ENCODE measurements at regions not wholly inside any gene's neighbourhood (a gene's known extent, or its start where the extent isn't known, plus 50 kb on each side); places are given as distances from the start of the nearest gene placed in this dataset.

GRCh38 chr4:148978301-148978700 is 536.1 kb upstream of the NR3C2 start:
- Histone ChIP-seq H3K36me3 (ENCODE audit: control insufficient read depth, insufficient read depth, low read length) (no peaks in the 10 kb centered on the region), H3K27ac (ENCODE audit: low read length) (no peak overlapping the region), H3K4me3 (ENCODE audit: low read length) (no peak overlapping the region), H3K27me3 (ENCODE audit: control insufficient read depth, insufficient read depth, low read length) (no peaks in the 10 kb centered on the region), H3K4me1 (ENCODE audit: control insufficient read depth, insufficient read depth, low read length) (no peaks in the 10 kb centered on the region), H3K9me3 (ENCODE audit: control insufficient read depth, insufficient read depth, low read length) (no peaks in the 10 kb centered on the region)
- WGBS (ENCODE audit: insufficient coverage, insufficient read length) = no CpG with 5 or more reads among the region's 3 CpGs
- no peak for DNase-seq (ENCODE audit: low read depth, low spot score)

- Histone ChIP-seq H3K9me3 (ENCODE audit: control insufficient read depth, insufficient read depth, low read length) (no peaks in the 10 kb centered on the region), H3K27me3 (ENCODE audit: control insufficient read depth, insufficient read depth, low read length) (no peaks in the 10 kb centered on the region), H3K4me1 (ENCODE audit: control insufficient read depth, insufficient read depth, low read length) (no peaks in the 10 kb centered on the region), H3K36me3 (ENCODE audit: control insufficient read depth, insufficient read depth, low read length) (no peaks in the 10 kb centered on the region), H3K27ac (ENCODE audit: low read length) (no peak overlapping the region), H3K4me3 (ENCODE audit: low read length) (no peak overlapping the region)
- no peak for DNase-seq (ENCODE audit: low read depth, low spot score)
- no CpG with 5 or more reads among the region's 1 CpG for WGBS (ENCODE audit: insufficient coverage, insufficient read length)
These were observed 533.2 kb upstream of the NR3C2 start for GRCh38 chr4:148975464-148975863.

GRCh38 chr4:148965080-148965479 is 522.9 kb upstream of the NR3C2 start:
- Histone ChIP-seq H3K36me3 (ENCODE audit: control insufficient read depth, insufficient read depth, low read length) (no peaks in the 10 kb centered on the region), H3K4me1 (ENCODE audit: control insufficient read depth, insufficient read depth, low read length) (no peaks in the 10 kb centered on the region), H3K4me3 (ENCODE audit: low read length) (no peak overlapping the region), H3K27me3 (ENCODE audit: control insufficient read depth, insufficient read depth, low read length) (no peaks in the 10 kb centered on the region), H3K27ac (ENCODE audit: low read length) (no peak overlapping the region), H3K9me3 (ENCODE audit: control insufficient read depth, insufficient read depth, low read length) (no peaks in the 10 kb centered on the region)
- no peak for DNase-seq (ENCODE audit: low read depth, low spot score)
- 100% methylated on average over 1 of the region's 2 CpGs for WGBS (ENCODE audit: insufficient coverage, insufficient read length)

DNA sequence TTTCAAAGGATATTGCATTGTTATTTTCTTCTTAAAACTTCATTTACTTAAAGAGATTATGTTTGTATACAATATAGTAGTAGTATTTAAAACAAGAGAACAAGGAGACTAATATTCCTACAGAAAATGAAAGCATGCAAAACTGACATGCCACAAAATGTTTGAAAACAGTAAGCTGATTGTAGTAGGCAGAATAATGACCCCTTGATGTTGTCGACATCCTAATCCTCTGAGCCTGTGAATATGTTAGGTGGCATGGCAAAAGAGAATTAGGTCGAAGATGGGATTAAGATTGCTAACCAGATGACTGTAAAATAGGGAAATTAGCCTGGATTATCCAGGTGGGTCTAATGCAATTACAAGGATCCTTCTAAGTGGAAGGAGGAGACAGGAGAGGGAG is 522.2 kb upstream of the NR3C2 start:
- Histone ChIP-seq H3K4me1 (ENCODE audit: control insufficient read depth, insufficient read depth, low read length) (no peaks in the 10 kb centered on the region), H3K27ac (ENCODE audit: low read length) (no peak overlapping the region), H3K27me3 (ENCODE audit: control insufficient read depth, insufficient read depth, low read length) (no peaks in the 10 kb centered on the region), H3K9me3 (ENCODE audit: control insufficient read depth, insufficient read depth, low read length) (no peaks in the 10 kb centered on the region), H3K4me3 (ENCODE audit: low read length) (no peak overlapping the region), H3K36me3 (ENCODE audit: control insufficient read depth, insufficient read depth, low read length) (no peaks in the 10 kb centered on the region)
- no CpG with 5 or more reads among the region's 2 CpGs for whole genome bisulfite sequencing (ENCODE audit: insufficient coverage, insufficient read length)
- no peak for DNase-seq (ENCODE audit: low read depth, low spot score)

- Histone ChIP-seq H3K4me3 (ENCODE audit: low read length) (no peak overlapping the region), H3K4me1 (ENCODE audit: control insufficient read depth, insufficient read depth, low read length) (no peaks in the 10 kb centered on the region), H3K27me3 (ENCODE audit: control insufficient read depth, insufficient read depth, low read length) (no peaks in the 10 kb centered on the region), H3K36me3 (ENCODE audit: control insufficient read depth, insufficient read depth, low read length) (no peaks in the 10 kb centered on the region), H3K9me3 (ENCODE audit: control insufficient read depth, insufficient read depth, low read length) (no peaks in the 10 kb centered on the region), H3K27ac (ENCODE audit: low read length) (no peak overlapping the region)
- no peak for DNase-seq (ENCODE audit: low read depth, low spot score)
- WGBS (ENCODE audit: insufficient coverage, insufficient read length) = 100% methylated on average over 1 of the region's 2 CpGs
These were observed 520.5 kb upstream of the NR3C2 start for GRCh38 chr4:148962539-148963290.

DNA sequence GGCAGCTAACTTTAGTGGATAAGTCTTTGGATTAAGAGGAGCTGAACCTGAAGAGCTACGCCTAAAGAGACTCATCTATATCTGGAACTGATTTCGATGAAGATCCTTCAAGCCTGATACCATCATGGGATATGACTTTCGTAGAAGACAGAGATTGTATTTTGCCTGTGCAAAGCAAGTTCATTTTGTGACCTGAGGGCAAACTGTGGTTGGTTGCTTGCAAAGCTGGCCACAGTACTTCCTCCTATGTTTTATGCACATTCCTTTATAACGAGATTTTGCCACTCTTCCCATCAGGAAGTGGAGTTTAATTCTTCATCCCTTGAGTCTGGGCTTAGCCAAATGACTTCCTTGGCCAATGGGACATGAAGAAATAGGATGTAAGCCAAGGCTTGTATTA is 519.3 kb upstream of the NR3C2 start:
- Histone ChIP-seq H3K4me3 (ENCODE audit: low read length) (no peak overlapping the region), H3K4me1 (ENCODE audit: control insufficient read depth, insufficient read depth, low read length) (no peaks in the 10 kb centered on the region), H3K36me3 (ENCODE audit: control insufficient read depth, insufficient read depth, low read length) (no peaks in the 10 kb centered on the region), H3K9me3 (ENCODE audit: control insufficient read depth, insufficient read depth, low read length) (no peaks in the 10 kb centered on the region), H3K27me3 (ENCODE audit: control insufficient read depth, insufficient read depth, low read length) (no peaks in the 10 kb centered on the region), H3K27ac (ENCODE audit: low read length) (no peak overlapping the region)
- DNase-seq (ENCODE audit: low read depth, low spot score) = no peak
- WGBS (ENCODE audit: insufficient coverage, insufficient read length) = no CpG with 5 or more reads among the region's 4 CpGs

DNA sequence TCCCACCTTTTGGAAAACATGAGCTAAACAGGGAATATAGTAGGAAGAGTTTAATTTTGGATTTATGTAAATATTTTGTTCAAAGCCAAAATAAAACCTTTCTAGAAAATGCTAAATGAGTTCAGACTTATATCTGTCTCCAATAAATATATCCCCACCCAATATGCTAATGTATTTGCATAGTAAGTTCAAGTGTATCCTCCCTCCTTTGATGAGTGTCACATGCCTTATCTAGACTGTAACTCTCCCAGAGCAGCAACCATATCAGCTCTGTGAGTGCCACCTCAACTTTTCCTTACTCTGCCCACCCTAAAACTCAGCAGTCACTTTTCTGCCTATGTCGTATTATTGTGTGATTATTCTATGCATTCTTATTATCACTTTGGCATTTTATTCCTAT is 516.1 kb upstream of the NR3C2 start:
- no peak overlapping the region for H3K4me3 ChIP-seq (ENCODE audit: low read length)
- no peak overlapping the region for H3K27ac ChIP-seq (ENCODE audit: low read length)
- H3K36me3 ChIP-seq (ENCODE audit: control insufficient read depth, insufficient read depth, low read length) = no peaks in the 10 kb centered on the region
- DNase-seq (ENCODE audit: low read depth, low spot score) = no peak
- H3K9me3 ChIP-seq (ENCODE audit: control insufficient read depth, insufficient read depth, low read length) = no peaks in the 10 kb centered on the region
- no peaks in the 10 kb centered on the region for H3K4me1 ChIP-seq (ENCODE audit: control insufficient read depth, insufficient read depth, low read length)
- no CpG with 5 or more reads among the region's 1 CpG for WGBS (ENCODE audit: insufficient coverage, insufficient read length)
- H3K27me3 ChIP-seq (ENCODE audit: control insufficient read depth, insufficient read depth, low read length) = no peaks in the 10 kb centered on the region

DNA sequence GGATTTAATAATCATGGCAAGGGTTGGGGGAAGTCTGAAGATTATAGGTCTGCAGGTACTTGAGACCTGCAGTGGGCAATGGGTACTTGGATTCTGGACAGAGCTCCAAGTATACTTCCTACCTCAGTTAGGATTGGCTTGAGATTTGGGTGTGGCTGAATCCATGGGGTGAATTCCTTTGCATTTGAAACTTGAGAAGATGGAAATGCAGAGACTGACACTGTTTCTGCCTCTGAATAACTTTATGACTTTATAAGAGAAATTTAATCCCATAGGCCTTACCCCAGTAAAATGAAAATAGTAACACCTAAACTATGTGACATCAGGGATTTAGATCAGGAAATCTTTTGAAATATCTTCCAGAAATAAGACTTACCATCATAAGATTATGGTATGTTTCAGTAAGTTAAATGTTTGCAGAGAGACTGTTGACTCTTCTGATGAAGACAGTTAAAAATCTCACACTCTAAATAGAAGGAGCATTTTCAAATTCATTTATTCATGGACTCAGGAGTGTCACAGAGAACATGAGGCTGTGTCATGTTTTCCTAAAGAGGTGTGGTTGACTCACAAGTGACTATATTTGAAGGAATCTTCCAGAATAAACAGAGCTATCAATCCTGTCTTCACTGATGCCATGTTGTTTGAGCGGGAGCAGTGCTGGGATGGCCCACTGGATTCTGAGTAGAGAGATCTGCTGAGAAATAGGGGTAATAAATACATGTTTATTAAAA is 513.5 kb upstream of the NR3C2 start:
- H3K36me3 ChIP-seq (ENCODE audit: control insufficient read depth, insufficient read depth, low read length) = no peaks in the 10 kb centered on the region
- H3K9me3 ChIP-seq (ENCODE audit: control insufficient read depth, insufficient read depth, low read length) = no peaks in the 10 kb centered on the region
- no CpG with 5 or more reads among the region's 1 CpG for WGBS (ENCODE audit: insufficient coverage, insufficient read length)
- no peak overlapping the region for H3K4me3 ChIP-seq (ENCODE audit: low read length)
- no peaks in the 10 kb centered on the region for H3K27me3 ChIP-seq (ENCODE audit: control insufficient read depth, insufficient read depth, low read length)
- H3K4me1 ChIP-seq (ENCODE audit: control insufficient read depth, insufficient read depth, low read length) = no peaks in the 10 kb centered on the region
- no peak overlapping the region for H3K27ac ChIP-seq (ENCODE audit: low read length)
- no peak for DNase-seq (ENCODE audit: low read depth, low spot score)

DNA sequence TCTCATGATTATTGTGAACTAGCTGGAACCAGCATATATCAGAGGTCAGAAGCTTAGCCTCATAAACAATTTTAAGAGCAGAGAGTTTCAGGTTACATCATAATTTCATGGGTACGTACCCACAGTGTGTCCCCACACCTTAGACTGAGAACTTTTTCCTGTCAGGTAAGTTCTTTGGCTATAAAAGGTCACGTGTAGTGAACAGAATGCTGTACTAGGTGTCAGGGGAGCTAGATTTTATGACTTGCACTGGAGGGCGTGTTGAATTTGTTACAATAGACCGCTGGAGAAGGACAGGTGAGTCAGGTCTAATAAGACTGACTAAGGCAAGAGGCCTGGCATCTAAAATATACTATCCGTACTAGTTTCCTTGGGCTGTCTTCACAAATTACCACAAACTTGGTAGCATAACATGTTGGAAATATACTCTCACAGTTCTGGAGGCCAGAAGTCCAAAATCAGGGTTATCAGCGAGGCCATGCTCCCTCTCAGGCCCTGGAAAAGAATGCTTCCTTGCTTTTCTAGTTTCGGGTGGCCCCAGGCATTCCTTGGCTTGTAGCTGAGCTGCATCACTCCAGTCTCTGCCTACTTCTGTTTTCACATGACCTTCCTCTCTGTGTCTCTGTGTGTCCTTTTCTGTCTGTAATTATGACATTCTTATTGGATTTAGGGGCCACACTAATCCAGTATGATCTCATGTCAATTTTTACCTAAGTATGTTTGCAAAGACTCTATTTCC is 512.0 kb upstream of the NR3C2 start:
- Histone ChIP-seq H3K27ac (ENCODE audit: low read length) (no peak overlapping the region), H3K4me1 (ENCODE audit: control insufficient read depth, insufficient read depth, low read length) (no peaks in the 10 kb centered on the region), H3K9me3 (ENCODE audit: control insufficient read depth, insufficient read depth, low read length) (no peaks in the 10 kb centered on the region), H3K36me3 (ENCODE audit: control insufficient read depth, insufficient read depth, low read length) (no peaks in the 10 kb centered on the region), H3K27me3 (ENCODE audit: control insufficient read depth, insufficient read depth, low read length) (no peaks in the 10 kb centered on the region), H3K4me3 (ENCODE audit: low read length) (no peak overlapping the region)
- no peak for DNase-seq (ENCODE audit: low read depth, low spot score)
- whole genome bisulfite sequencing (ENCODE audit: insufficient coverage, insufficient read length) = no CpG with 5 or more reads among the region's 7 CpGs

- no peaks in the 10 kb centered on the region for H3K36me3 ChIP-seq (ENCODE audit: control insufficient read depth, insufficient read depth, low read length)
- WGBS (ENCODE audit: insufficient coverage, insufficient read length) = no CpG with 5 or more reads among the region's 3 CpGs
- DNase-seq (ENCODE audit: low read depth, low spot score) = no peak
- no peaks in the 10 kb centered on the region for H3K4me1 ChIP-seq (ENCODE audit: control insufficient read depth, insufficient read depth, low read length)
- H3K27me3 ChIP-seq (ENCODE audit: control insufficient read depth, insufficient read depth, low read length) = no peaks in the 10 kb centered on the region
- no peak overlapping the region for H3K27ac ChIP-seq (ENCODE audit: low read length)
- no peak overlapping the region for H3K4me3 ChIP-seq (ENCODE audit: low read length)
- no peaks in the 10 kb centered on the region for H3K9me3 ChIP-seq (ENCODE audit: control insufficient read depth, insufficient read depth, low read length)
These were observed 509.1 kb upstream of the NR3C2 start for GRCh38 chr4:148951346-148951745.

Data from iPS DF 6.9 (cell line).